ENCODE measurements at regions not wholly inside any gene's neighbourhood (a gene's known extent, or its start where the extent isn't known, plus 50 kb on each side); places are given as distances from the start of the nearest gene placed in this dataset.

GRCh38 chr2:168392024-168392423, 64.0 kb upstream of the CERS6 start:
- H3K4me3 ChIP-seq (ENCODE audit: low read length): no peak overlapping the region
- no peaks in the 10 kb centered on the region for H3K27me3 ChIP-seq (ENCODE audit: insufficient read depth, low read length)
- H3K9ac ChIP-seq (ENCODE audit: low read depth, low read length): no peak overlapping the region
- no peak overlapping the region for H3K27ac ChIP-seq (ENCODE audit: low read depth, low read length)
- H3K4me1 ChIP-seq (ENCODE audit: insufficient read depth, low read length): no peaks in the 10 kb centered on the region
- H3K36me3 ChIP-seq (ENCODE audit: insufficient read depth, low read length): no peaks in the 10 kb centered on the region
- no peaks in the 10 kb centered on the region for H3K9me3 ChIP-seq (ENCODE audit: insufficient read depth, low read depth, low read length)
- WGBS: 89% methylated on average over 1 of the region's 2 CpGs

GRCh38 chr2:168392797-168393196, 63.3 kb upstream of the CERS6 start:
- no peak overlapping the region for H3K27ac ChIP-seq (ENCODE audit: low read depth, low read length)
- H3K36me3 ChIP-seq (ENCODE audit: insufficient read depth, low read length): no peaks in the 10 kb centered on the region
- H3K27me3 ChIP-seq (ENCODE audit: insufficient read depth, low read length): no peaks in the 10 kb centered on the region
- H3K4me3 ChIP-seq (ENCODE audit: low read length): no peak overlapping the region
- H3K9ac ChIP-seq (ENCODE audit: low read depth, low read length): no peak overlapping the region
- 99% methylated on average over 2 of the region's 4 CpGs for WGBS
- H3K4me1 ChIP-seq (ENCODE audit: insufficient read depth, low read length): no peaks in the 10 kb centered on the region
- no peaks in the 10 kb centered on the region for H3K9me3 ChIP-seq (ENCODE audit: insufficient read depth, low read depth, low read length)

- Histone ChIP-seq H3K9ac (ENCODE audit: low read depth, low read length) (no peak overlapping the region), H3K4me3 (ENCODE audit: low read length) (no peak overlapping the region), H3K4me1 (ENCODE audit: insufficient read depth, low read length) (no peaks in the 10 kb centered on the region), H3K9me3 (ENCODE audit: insufficient read depth, low read depth, low read length) (no peaks in the 10 kb centered on the region), H3K36me3 (ENCODE audit: insufficient read depth, low read length) (no peaks in the 10 kb centered on the region), H3K27me3 (ENCODE audit: insufficient read depth, low read length) (no peaks in the 10 kb centered on the region), H3K27ac (ENCODE audit: low read depth, low read length) (no peak overlapping the region)
Observed at GRCh38 chr2:168394262-168394661, 61.8 kb upstream of the CERS6 start.

GRCh38 chr2:168396131-168396530, 59.9 kb upstream of the CERS6 start:
- H3K27ac ChIP-seq (ENCODE audit: low read depth, low read length): no peak overlapping the region
- H3K27me3 ChIP-seq (ENCODE audit: insufficient read depth, low read length): no peaks in the 10 kb centered on the region
- H3K9ac ChIP-seq (ENCODE audit: low read depth, low read length): no peak overlapping the region
- 92% methylated on average over 2 of the region's 2 CpGs for WGBS
- H3K36me3 ChIP-seq (ENCODE audit: insufficient read depth, low read length): no peaks in the 10 kb centered on the region
- H3K9me3 ChIP-seq (ENCODE audit: insufficient read depth, low read depth, low read length): no peaks in the 10 kb centered on the region
- H3K4me1 ChIP-seq (ENCODE audit: insufficient read depth, low read length): no peaks in the 10 kb centered on the region
- no peak overlapping the region for H3K4me3 ChIP-seq (ENCODE audit: low read length)

- H3K9me3 ChIP-seq (ENCODE audit: insufficient read depth, low read depth, low read length): no peaks in the 10 kb centered on the region
- H3K4me3 ChIP-seq (ENCODE audit: low read length): no peak overlapping the region
- H3K9ac ChIP-seq (ENCODE audit: low read depth, low read length): no peak overlapping the region
- no peak overlapping the region for H3K27ac ChIP-seq (ENCODE audit: low read depth, low read length)
- H3K27me3 ChIP-seq (ENCODE audit: insufficient read depth, low read length): no peaks in the 10 kb centered on the region
- no peaks in the 10 kb centered on the region for H3K36me3 ChIP-seq (ENCODE audit: insufficient read depth, low read length)
- no peaks in the 10 kb centered on the region for H3K4me1 ChIP-seq (ENCODE audit: insufficient read depth, low read length)
- 96% methylated on average over 2 of the region's 2 CpGs for WGBS
Observed at GRCh38 chr2:168397629-168398028, 58.4 kb upstream of the CERS6 start.

- H3K27me3 ChIP-seq (ENCODE audit: insufficient read depth, low read length): no peaks in the 10 kb centered on the region
- 87% methylated on average over 4 of the region's 4 CpGs for WGBS
- no peaks in the 10 kb centered on the region for H3K4me1 ChIP-seq (ENCODE audit: insufficient read depth, low read length)
- no peak overlapping the region for H3K27ac ChIP-seq (ENCODE audit: low read depth, low read length)
- H3K9ac ChIP-seq (ENCODE audit: low read depth, low read length): no peak overlapping the region
- no peaks in the 10 kb centered on the region for H3K9me3 ChIP-seq (ENCODE audit: insufficient read depth, low read depth, low read length)
- no peak overlapping the region for H3K4me3 ChIP-seq (ENCODE audit: low read length)
- no peaks in the 10 kb centered on the region for H3K36me3 ChIP-seq (ENCODE audit: insufficient read depth, low read length)
Observed at GRCh38 chr2:168401048-168401556, 55.0 kb upstream of the CERS6 start.

- H3K9ac ChIP-seq (ENCODE audit: low read depth, low read length): no peak overlapping the region
- no peak overlapping the region for H3K4me3 ChIP-seq (ENCODE audit: low read length)
- H3K36me3 ChIP-seq (ENCODE audit: insufficient read depth, low read length): no peaks in the 10 kb centered on the region
Observed at GRCh38 chr2:168401771-168402170, 54.3 kb upstream of the CERS6 start.

GRCh38 chr2:168402531-168402930, 53.5 kb upstream of the CERS6 start:
- Histone ChIP-seq H3K4me1 (ENCODE audit: insufficient read depth, low read length) (no peaks in the 10 kb centered on the region), H3K4me3 (ENCODE audit: low read length) (no peak overlapping the region), H3K27me3 (ENCODE audit: insufficient read depth, low read length) (no peaks in the 10 kb centered on the region), H3K27ac (ENCODE audit: low read depth, low read length) (no peak overlapping the region), H3K9me3 (ENCODE audit: insufficient read depth, low read depth, low read length) (no peaks in the 10 kb centered on the region), H3K36me3 (ENCODE audit: insufficient read depth, low read length) (no peaks in the 10 kb centered on the region), H3K9ac (ENCODE audit: low read depth, low read length) (no peak overlapping the region)
- no CpG with 5 or more reads among the region's 1 CpG for WGBS

More at GRCh38 chr2:168401771-168402170, 54.3 kb upstream of the CERS6 start:
- WGBS: 88% methylated on average over 1 of the region's 1 CpG
- H3K9me3 ChIP-seq (ENCODE audit: insufficient read depth, low read depth, low read length): no peaks in the 10 kb centered on the region
- H3K27me3 ChIP-seq (ENCODE audit: insufficient read depth, low read length): no peaks in the 10 kb centered on the region
- no peaks in the 10 kb centered on the region for H3K4me1 ChIP-seq (ENCODE audit: insufficient read depth, low read length)
- no peak overlapping the region for H3K27ac ChIP-seq (ENCODE audit: low read depth, low read length)

- H3K4me3 ChIP-seq (ENCODE audit: low read length): no peak overlapping the region
- no peak overlapping the region for H3K9ac ChIP-seq (ENCODE audit: low read depth, low read length)
- 88% methylated on average over 2 of the region's 2 CpGs for WGBS
- H3K4me1 ChIP-seq (ENCODE audit: insufficient read depth, low read length): no peaks in the 10 kb centered on the region
- no peaks in the 10 kb centered on the region for H3K27me3 ChIP-seq (ENCODE audit: insufficient read depth, low read length)
- H3K9me3 ChIP-seq (ENCODE audit: insufficient read depth, low read depth, low read length): no peaks in the 10 kb centered on the region
- no peak overlapping the region for H3K27ac ChIP-seq (ENCODE audit: low read depth, low read length)
- H3K36me3 ChIP-seq (ENCODE audit: insufficient read depth, low read length): no peaks in the 10 kb centered on the region
Observed at GRCh38 chr2:168403736-168404135, 52.3 kb upstream of the CERS6 start.

GRCh38 chr2:168404764-168405163, 51.3 kb upstream of the CERS6 start:
- no peak overlapping the region for H3K9ac ChIP-seq (ENCODE audit: low read depth, low read length)
- no peaks in the 10 kb centered on the region for H3K36me3 ChIP-seq (ENCODE audit: insufficient read depth, low read length)
- H3K9me3 ChIP-seq (ENCODE audit: insufficient read depth, low read depth, low read length): no peaks in the 10 kb centered on the region
- H3K4me3 ChIP-seq (ENCODE audit: low read length): no peak overlapping the region
- no peak overlapping the region for H3K27ac ChIP-seq (ENCODE audit: low read depth, low read length)
- 83% methylated on average over 2 of the region's 2 CpGs for WGBS
- H3K4me1 ChIP-seq (ENCODE audit: insufficient read depth, low read length): no peaks in the 10 kb centered on the region
- H3K27me3 ChIP-seq (ENCODE audit: insufficient read depth, low read length): no peaks in the 10 kb centered on the region
